ENCODE measurements at regions not wholly inside any gene's neighbourhood (a gene's known extent, or its start where the extent isn't known, plus 50 kb on each side); places are given as distances from the start of the nearest gene placed in this dataset.

DNA sequence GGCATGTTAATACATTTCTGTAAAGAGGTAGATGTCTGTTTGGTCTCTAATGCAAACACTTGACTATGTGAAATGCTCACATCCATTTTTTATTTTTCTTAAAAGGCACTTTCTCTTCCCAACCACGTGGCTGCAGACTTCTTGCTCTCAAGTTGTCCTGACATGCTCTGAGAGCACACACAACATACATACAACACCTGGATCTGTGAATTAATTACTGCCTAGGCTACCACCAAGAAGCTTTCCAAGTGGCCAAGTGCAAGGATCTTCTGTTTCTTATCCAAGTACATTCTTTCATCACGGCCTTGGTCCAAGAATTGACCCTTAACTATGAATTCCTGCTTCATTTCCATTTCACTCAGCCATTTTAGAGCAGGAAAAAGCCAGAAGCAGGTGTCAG, 110.8 kb downstream of the SPRY1 start:
- no peak for TF ChIP-seq CTCF (conservative IDR thresholded peaks at IDR 0.05; ENCODE audit: low read depth, low read length)
- H3K4me3 ChIP-seq (ENCODE audit: low read length), result no peak overlapping the region
- no peak for DNase-seq (ENCODE audit: low read depth)

GRCh38 chr4:123510221-123510620, 113.6 kb downstream of the SPRY1 start:
- DNase-seq (ENCODE audit: low read depth), result no peak
- TF ChIP-seq CTCF (conservative IDR thresholded peaks at IDR 0.05; ENCODE audit: low read depth, low read length), result no peak
- no peak overlapping the region for H3K4me3 ChIP-seq (ENCODE audit: low read length)

DNA sequence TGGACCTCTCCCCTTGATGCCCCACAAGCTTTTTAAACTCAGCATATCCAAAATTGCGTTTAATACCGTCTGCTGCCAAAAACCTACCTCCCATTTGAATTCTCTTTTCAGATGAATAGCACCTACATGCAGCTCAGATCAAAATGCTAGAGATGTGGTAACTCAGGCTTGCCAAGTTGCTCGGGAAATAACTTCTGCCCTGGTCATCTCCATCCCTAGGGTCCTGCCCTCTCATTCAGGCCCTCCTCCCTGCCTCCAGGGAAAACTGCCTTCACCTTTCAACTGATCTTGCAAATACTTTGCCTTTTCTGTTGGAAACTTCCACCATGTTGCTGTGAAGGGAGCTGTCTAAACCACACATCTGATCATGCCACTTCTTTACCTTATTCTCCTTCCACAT, 114.1 kb downstream of the SPRY1 start:
- TF ChIP-seq CTCF (conservative IDR thresholded peaks at IDR 0.05; ENCODE audit: low read depth, low read length), result no peak
- no peak for DNase-seq (ENCODE audit: low read depth)

GRCh38 chr4:123516576-123516975, 120.0 kb downstream of the SPRY1 start:
- no peak overlapping the region for H3K4me3 ChIP-seq (ENCODE audit: low read length)
- no peak for DNase-seq (ENCODE audit: low read depth)
- no peak for TF ChIP-seq CTCF (conservative IDR thresholded peaks at IDR 0.05; ENCODE audit: low read depth, low read length)

More for the DNA sequence above, 114.1 kb downstream of the SPRY1 start:
- no peak overlapping the region for H3K4me3 ChIP-seq (ENCODE audit: low read length)

GRCh38 chr4:123517176-123517575, 120.6 kb downstream of the SPRY1 start:
- no peak overlapping the region for H3K4me3 ChIP-seq (ENCODE audit: low read length)
- no peak for TF ChIP-seq CTCF (conservative IDR thresholded peaks at IDR 0.05; ENCODE audit: low read depth, low read length)
- DNase-seq (ENCODE audit: low read depth), result no peak

- H3K4me3 ChIP-seq (ENCODE audit: low read length), result no peak overlapping the region
- no peak for TF ChIP-seq CTCF (conservative IDR thresholded peaks at IDR 0.05; ENCODE audit: low read depth, low read length)
- DNase-seq (ENCODE audit: low read depth), result no peak
These were observed 121.4 kb downstream of the SPRY1 start for GRCh38 chr4:123517971-123518370.

DNA sequence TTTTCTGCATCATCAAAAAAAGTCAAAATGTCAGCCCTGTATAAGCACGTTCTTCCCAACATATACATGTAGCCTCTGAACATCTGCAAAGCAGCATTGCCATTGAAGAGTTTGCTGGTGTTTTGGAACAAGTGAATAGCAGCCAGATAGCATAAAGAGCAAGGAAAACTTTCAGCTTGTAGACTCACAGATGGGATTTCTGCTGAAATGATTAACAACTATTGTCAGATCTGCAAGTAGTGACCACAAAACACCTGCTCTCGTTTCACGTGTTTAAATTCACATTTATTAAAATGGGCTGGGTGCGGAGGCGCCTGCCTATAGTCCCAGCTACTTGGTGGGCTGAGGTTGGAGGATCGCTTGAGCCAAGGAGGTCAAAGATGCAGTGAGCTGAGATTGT, 123.7 kb downstream of the SPRY1 start:
- no peak for TF ChIP-seq CTCF (conservative IDR thresholded peaks at IDR 0.05; ENCODE audit: low read depth, low read length)
- no peak overlapping the region for H3K4me3 ChIP-seq (ENCODE audit: low read length)
- DNase-seq (ENCODE audit: low read depth), result no peak
